PFSK-1 (cell line): ENCODE measurements at regions not wholly inside any gene's neighbourhood (a gene's known extent, or its start where the extent isn't known, plus 50 kb on each side); places are given as distances from the start of the nearest gene placed in this dataset.

Experiments used
- FOXP2 ChIP-seq: optimal IDR thresholded peaks from 2 replicates; pipeline ENCODE3; 2011; ENCODE audit warnings: borderline replicate concordance, control low read depth, inconsistent platforms; ENCODE audit not compliant: insufficient read depth; ENCODE audit errors: extremely low read length, extremely low read depth
- POLR2AphosphoS5 ChIP-seq: IDR thresholded peaks from 2 replicates; pipeline ENCODE4 v1.6.1; 2012; ENCODE audit warnings: low read depth, mild to moderate bottlenecking, control low read depth, low read length, moderate library complexity
- SIN3A ChIP-seq: IDR thresholded peaks from 2 replicates; pipeline ENCODE4 v1.6.1; 2012; ENCODE audit warnings: mild to moderate bottlenecking, low read length, moderate library complexity, borderline replicate concordance; ENCODE audit not compliant: insufficient read depth
- TAF1 ChIP-seq: IDR thresholded peaks from 2 replicates; pipeline ENCODE4 v1.6.1; 2012; ENCODE audit warnings: low read length, control low read depth, borderline replicate concordance; ENCODE audit not compliant: insufficient read depth
- TF ChIP-seq, protein P1 (sequence below), 2 experiments: IDR thresholded peaks; 2 replicates each; pipeline versions ENCODE4 v1.6.1 to v1.8.0; 2011 to 2012; ENCODE audit warnings: low read depth in 2 of 2, low read length in 2 of 2, control low read depth in 1 of 2, inconsistent platforms in 1 of 2, mild to moderate bottlenecking in 1 of 2, moderate library complexity in 1 of 2; ENCODE audit not compliant: insufficient read depth in 1 of 2

DNA sequence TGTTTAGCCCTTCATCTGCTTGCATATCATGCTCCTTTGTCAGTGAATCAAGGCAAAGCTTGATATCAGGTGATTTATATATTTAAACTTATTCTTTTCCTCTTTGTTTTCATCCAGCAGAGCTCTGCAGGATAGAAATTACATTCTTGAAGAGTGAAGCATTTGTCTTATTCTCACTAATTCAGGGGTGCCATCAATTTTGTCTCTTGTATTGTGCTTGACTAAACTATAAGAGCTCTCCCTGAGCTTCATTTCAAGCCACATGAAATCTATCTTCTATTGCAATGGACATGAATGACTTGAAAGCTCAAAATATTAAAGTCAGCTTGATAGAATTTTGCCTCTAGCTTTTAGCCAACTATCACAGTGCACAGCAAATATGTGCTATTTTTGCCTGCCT lies 236.7 kb upstream of the KCTD3 start:
- TF ChIP-seq FOXP2 = no peak
- TF ChIP-seq SIN3A = no peak
- TF ChIP-seq POLR2AphosphoS5 = no peak
- no peak for TF ChIP-seq TAF1
- TF ChIP-seq, protein P1, sequence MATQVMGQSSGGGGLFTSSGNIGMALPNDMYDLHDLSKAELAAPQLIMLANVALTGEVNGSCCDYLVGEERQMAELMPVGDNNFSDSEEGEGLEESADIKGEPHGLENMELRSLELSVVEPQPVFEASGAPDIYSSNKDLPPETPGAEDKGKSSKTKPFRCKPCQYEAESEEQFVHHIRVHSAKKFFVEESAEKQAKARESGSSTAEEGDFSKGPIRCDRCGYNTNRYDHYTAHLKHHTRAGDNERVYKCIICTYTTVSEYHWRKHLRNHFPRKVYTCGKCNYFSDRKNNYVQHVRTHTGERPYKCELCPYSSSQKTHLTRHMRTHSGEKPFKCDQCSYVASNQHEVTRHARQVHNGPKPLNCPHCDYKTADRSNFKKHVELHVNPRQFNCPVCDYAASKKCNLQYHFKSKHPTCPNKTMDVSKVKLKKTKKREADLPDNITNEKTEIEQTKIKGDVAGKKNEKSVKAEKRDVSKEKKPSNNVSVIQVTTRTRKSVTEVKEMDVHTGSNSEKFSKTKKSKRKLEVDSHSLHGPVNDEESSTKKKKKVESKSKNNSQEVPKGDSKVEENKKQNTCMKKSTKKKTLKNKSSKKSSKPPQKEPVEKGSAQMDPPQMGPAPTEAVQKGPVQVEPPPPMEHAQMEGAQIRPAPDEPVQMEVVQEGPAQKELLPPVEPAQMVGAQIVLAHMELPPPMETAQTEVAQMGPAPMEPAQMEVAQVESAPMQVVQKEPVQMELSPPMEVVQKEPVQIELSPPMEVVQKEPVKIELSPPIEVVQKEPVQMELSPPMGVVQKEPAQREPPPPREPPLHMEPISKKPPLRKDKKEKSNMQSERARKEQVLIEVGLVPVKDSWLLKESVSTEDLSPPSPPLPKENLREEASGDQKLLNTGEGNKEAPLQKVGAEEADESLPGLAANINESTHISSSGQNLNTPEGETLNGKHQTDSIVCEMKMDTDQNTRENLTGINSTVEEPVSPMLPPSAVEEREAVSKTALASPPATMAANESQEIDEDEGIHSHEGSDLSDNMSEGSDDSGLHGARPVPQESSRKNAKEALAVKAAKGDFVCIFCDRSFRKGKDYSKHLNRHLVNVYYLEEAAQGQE (IDR thresholded peaks at IDR 0.05; ENCODE audit: insufficient read depth in 1 of 2, low read depth in 2 of 2, low read length in 2 of 2) = no peak

- TF ChIP-seq TAF1 = no peak
- TF ChIP-seq, protein P1 (IDR thresholded peaks at IDR 0.05; ENCODE audit: insufficient read depth in 1 of 2, low read depth in 2 of 2, low read length in 2 of 2) = no peak
- no peak for TF ChIP-seq FOXP2
- TF ChIP-seq POLR2AphosphoS5 = no peak
- no peak for TF ChIP-seq SIN3A
These were observed 222.6 kb upstream of the KCTD3 start for GRCh38 chr1:215344539-215344938.

DNA sequence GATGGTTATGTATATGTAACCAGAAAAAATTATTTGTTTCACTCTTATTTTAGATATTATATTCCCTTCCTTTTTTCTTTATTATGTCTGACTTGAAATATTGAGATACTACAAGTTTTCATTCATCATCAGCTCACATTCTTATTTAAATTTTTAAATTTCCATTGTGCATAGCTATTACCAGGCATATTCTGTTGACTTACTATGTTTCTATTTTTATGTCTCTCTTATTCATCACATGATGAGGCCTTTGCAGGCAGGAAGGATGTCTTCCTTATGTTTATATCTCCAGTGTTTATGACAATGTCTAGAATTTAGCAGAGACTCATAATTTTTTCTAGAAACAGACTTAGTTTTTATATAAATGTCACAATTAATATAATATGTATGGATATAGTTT lies 221.9 kb upstream of the KCTD3 start:
- no peak for TF ChIP-seq POLR2AphosphoS5
- no peak for TF ChIP-seq FOXP2
- TF ChIP-seq, protein P1 (IDR thresholded peaks at IDR 0.05; ENCODE audit: insufficient read depth in 1 of 2, low read depth in 2 of 2, low read length in 2 of 2) = no peak
- no peak for TF ChIP-seq SIN3A
- TF ChIP-seq TAF1 = no peak

GRCh38 chr1:215345766-215346165 lies 221.3 kb upstream of the KCTD3 start:
- TF ChIP-seq SIN3A (no peak), POLR2AphosphoS5 (no peak)

- TF ChIP-seq POLR2AphosphoS5 (no peak), SIN3A (no peak), FOXP2 (no peak), TAF1 (no peak)
- TF ChIP-seq, protein P1 (IDR thresholded peaks at IDR 0.05; ENCODE audit: insufficient read depth in 1 of 2, low read depth in 2 of 2, low read length in 2 of 2) = no peak
These were observed 209.2 kb upstream of the KCTD3 start for GRCh38 chr1:215357901-215358300.
